ENCODE measurements at regions not wholly inside any gene's neighbourhood (a gene's known extent, or its start where the extent isn't known, plus 50 kb on each side); places are given as distances from the start of the nearest gene placed in this dataset.

DNA sequence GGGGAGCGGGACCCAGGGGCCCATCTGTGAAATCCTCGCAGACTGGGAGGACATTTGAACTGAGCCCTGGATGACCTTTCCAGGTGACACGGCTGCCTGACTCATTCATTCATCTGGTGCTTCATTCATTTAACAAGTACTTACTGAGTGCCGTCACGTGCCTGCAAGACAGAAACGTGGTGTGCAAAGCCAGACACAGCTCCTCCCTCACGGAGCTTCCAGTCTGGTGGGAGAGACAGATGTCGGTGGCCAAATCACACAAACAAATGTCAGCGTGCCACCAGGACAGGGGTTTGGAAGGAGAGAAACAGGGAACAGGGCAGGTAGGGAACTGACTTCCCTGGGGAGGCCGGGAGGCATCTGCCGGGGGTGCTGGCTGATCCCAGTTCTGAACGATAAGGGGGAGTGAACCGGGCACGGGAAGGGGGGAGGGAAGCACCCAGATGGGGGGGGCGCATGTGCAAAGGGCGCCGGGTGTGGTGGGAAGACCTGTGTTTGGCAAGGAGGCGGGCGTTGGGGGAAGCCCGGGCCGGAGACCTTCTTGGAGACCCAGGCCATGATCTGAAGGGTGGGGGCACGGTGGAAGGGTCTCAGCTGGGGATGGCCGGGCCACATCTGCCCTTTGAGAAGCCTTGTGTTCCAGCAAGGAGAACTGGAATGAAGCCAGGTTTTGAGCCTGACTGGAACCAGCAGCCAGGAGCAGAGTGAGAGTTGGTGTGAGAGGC, 93.6 kb upstream of the CIBAR2 start:
- Mint-ChIP-seq H3K4me1 (ENCODE audit: low read depth) (no peaks in the 10 kb centered on the region), H3K9me3 (no peaks in the 10 kb centered on the region)
- intact Hi-C loops (cut with micrococcal nuclease) = no loop called here

GRCh38 chr16:85206472-85207356, 94.4 kb upstream of the CIBAR2 start:
- H3K9me3 Mint-ChIP-seq = no peaks in the 10 kb centered on the region
- intact Hi-C loops (cut with micrococcal nuclease) = no loop called here
- H3K4me1 Mint-ChIP-seq (ENCODE audit: low read depth) = no peaks in the 10 kb centered on the region
- peaks cover 2% of the 10 kb centered on the region for H3K27me3 Mint-ChIP-seq (ENCODE audit: insufficient read depth)
- no peak overlapping the region for H3K4me3 Mint-ChIP-seq
- no peak overlapping the region for H3K27ac Mint-ChIP-seq
- DNase-seq (ENCODE audit: low spot score) = no peak
- H3K36me3 Mint-ChIP-seq (ENCODE audit: low read depth) = no peaks in the 10 kb centered on the region

More for the DNA sequence above, 93.6 kb upstream of the CIBAR2 start:
- DNase-seq (ENCODE audit: low spot score) = no peak
- no peaks in the 10 kb centered on the region for H3K36me3 Mint-ChIP-seq (ENCODE audit: low read depth)
- H3K27ac Mint-ChIP-seq = no peak overlapping the region
- peaks cover 4% of the 10 kb centered on the region for H3K27me3 Mint-ChIP-seq (ENCODE audit: insufficient read depth)
- no peak overlapping the region for H3K4me3 Mint-ChIP-seq

DNA sequence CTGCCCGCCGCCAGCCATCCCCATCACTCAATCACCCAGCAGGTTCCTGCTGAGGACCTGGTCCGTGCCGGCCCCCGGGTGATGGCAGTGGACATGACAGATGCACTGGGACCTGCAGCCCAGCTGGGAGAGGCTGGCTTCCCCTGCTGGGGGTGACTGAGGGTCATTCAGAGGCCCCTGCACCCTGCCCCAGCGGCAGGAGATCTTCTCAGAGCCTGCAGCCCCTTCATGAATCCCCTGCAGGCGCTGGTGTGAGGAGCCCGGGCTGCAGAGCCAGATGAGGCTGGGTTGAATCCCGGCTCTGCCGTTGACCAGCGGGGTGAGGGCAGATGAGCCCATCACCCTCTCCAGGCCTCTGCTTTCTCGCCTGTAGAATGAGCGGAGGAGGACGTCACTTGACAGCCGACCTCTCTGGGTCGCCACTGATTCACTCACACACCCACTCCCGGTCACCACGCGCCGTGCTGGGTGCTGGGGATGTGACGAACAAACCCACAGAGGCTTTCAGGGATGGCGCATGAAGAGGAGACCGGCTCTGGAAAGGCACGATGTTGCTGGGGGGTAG, 95.2 kb upstream of the CIBAR2 start:
- DNase-seq (ENCODE audit: low spot score) = no peak
- peaks cover 2% of the 10 kb centered on the region for H3K27me3 Mint-ChIP-seq (ENCODE audit: insufficient read depth)
- H3K9me3 Mint-ChIP-seq = no peaks in the 10 kb centered on the region
- H3K36me3 Mint-ChIP-seq (ENCODE audit: low read depth) = no peaks in the 10 kb centered on the region
- H3K27ac Mint-ChIP-seq = no peak overlapping the region
- no peak overlapping the region for H3K4me3 Mint-ChIP-seq
- H3K4me1 Mint-ChIP-seq (ENCODE audit: low read depth) = no peaks in the 10 kb centered on the region
- intact Hi-C loops (cut with micrococcal nuclease) = no loop called here

GRCh38 chr16:85208181-85208580, 95.9 kb upstream of the CIBAR2 start:
- DNase-seq (ENCODE audit: low spot score) = no peak
- no peak overlapping the region for H3K4me3 Mint-ChIP-seq
- no peaks in the 10 kb centered on the region for H3K4me1 Mint-ChIP-seq (ENCODE audit: low read depth)
- peaks cover 2% of the 10 kb centered on the region for H3K27me3 Mint-ChIP-seq (ENCODE audit: insufficient read depth)
- H3K36me3 Mint-ChIP-seq (ENCODE audit: low read depth) = no peaks in the 10 kb centered on the region
- H3K9me3 Mint-ChIP-seq = no peaks in the 10 kb centered on the region
- no peak overlapping the region for H3K27ac Mint-ChIP-seq
- intact Hi-C loops (cut with micrococcal nuclease) = no loop called here

DNA sequence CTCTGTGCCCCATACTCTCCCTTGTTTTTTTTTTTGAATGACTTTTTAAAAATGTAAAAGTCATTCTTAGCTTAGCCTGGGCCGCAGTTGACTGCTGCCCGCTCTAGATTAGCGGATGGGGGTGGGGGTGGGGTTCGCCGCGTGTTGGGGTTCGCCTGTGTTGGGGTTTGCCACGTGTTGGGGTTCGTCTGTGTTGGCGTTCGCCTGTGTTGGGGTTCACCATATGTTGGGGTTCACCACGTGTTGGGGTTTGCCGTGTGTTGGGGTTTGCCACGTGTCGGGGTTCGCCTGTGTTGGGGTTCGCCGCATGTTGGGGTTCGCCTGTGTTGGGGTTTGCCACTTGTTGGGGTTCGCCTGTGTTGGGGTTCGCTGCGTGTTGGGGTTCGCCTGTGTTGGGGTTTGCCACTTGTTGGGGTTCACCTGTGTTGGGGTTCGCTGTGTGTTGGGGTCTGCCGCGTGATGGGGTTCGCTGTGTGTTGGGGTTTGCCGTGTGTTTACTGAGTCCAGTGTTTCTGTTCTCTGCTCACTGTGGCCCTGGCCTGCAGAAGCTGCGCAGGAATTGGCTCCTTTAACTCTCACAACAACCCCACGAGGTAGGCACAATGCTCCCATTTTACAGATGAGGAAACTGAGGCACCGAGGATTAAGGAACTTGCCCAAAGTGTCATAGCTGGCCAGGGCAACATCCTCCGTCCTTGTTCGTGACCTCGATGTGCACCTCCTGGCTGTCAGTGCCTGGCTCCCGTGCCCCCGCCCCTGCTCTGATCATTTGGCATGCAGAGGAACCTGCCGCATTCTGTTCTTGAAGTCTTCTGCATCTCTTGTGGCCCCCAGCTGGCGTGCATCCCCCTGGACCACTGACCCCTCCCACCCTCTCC, 96.6 kb upstream of the CIBAR2 start:
- H3K36me3 Mint-ChIP-seq (ENCODE audit: low read depth) = no peaks in the 10 kb centered on the region
- DNase-seq (ENCODE audit: low spot score) = no peak
- no peak overlapping the region for H3K27ac Mint-ChIP-seq
- no peaks in the 10 kb centered on the region for H3K9me3 Mint-ChIP-seq
- H3K27me3 Mint-ChIP-seq (ENCODE audit: insufficient read depth) = peaks cover 2% of the 10 kb centered on the region
- intact Hi-C loops (cut with micrococcal nuclease) = no loop called here
- H3K4me1 Mint-ChIP-seq (ENCODE audit: low read depth) = no peaks in the 10 kb centered on the region
- H3K4me3 Mint-ChIP-seq = no peak overlapping the region

GRCh38 chr16:85209526-85210121, 97.4 kb upstream of the CIBAR2 start:
- Mint-ChIP-seq H3K4me1 (ENCODE audit: low read depth) (no peaks in the 10 kb centered on the region), H3K9me3 (no peaks in the 10 kb centered on the region), H3K27me3 (ENCODE audit: insufficient read depth) (peaks cover 2% of the 10 kb centered on the region), H3K27ac (no peak overlapping the region), H3K36me3 (ENCODE audit: low read depth) (no peaks in the 10 kb centered on the region), H3K4me3 (no peak overlapping the region)
- DNase-seq (ENCODE audit: low spot score) = no peak
- intact Hi-C loops (cut with micrococcal nuclease) = no loop called here

GRCh38 chr16:85210423-85211169, 98.3 kb upstream of the CIBAR2 start:
- no peak overlapping the region for H3K27ac Mint-ChIP-seq
- peaks cover 2% of the 10 kb centered on the region for H3K27me3 Mint-ChIP-seq (ENCODE audit: insufficient read depth)
- H3K36me3 Mint-ChIP-seq (ENCODE audit: low read depth) = no peaks in the 10 kb centered on the region
- H3K4me1 Mint-ChIP-seq (ENCODE audit: low read depth) = no peaks in the 10 kb centered on the region
- intact Hi-C loops (cut with micrococcal nuclease) = no loop called here
- no peak for DNase-seq (ENCODE audit: low spot score)
- H3K9me3 Mint-ChIP-seq = no peaks in the 10 kb centered on the region
- H3K4me3 Mint-ChIP-seq = no peak overlapping the region

DNA sequence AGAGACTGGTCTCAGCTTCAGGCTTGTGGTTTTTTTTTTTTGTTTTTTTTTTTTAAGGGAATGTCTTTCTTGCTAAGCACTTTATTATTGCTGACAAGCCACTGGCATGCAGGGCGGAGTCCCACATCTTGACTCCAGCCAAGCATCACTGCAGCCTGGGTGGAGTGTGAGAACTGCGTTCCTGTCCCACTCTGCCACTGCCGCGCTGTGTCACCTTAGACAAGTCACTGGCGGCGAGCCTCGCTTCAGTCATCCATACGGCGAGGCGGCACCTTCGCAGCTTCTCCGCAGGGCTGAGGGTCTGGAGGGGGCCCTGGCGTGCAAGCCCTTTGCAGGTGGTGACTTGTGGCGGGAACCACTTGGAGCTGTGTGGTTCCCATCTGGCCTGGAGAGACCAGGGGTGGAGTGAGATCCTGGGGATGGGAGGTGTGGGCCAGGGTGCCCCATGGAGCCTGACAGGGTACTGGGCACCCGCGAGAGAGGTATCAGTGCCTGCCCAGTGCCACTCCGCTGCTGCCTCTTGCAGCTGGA, 99.1 kb upstream of the CIBAR2 start:
- H3K36me3 Mint-ChIP-seq (ENCODE audit: low read depth) = no peaks in the 10 kb centered on the region
- no peak for DNase-seq (ENCODE audit: low spot score)
- H3K27ac Mint-ChIP-seq = no peak overlapping the region
- no peaks in the 10 kb centered on the region for H3K9me3 Mint-ChIP-seq
- intact Hi-C loops (cut with micrococcal nuclease) = no loop called here
- no peak overlapping the region for H3K4me3 Mint-ChIP-seq
- no peaks in the 10 kb centered on the region for H3K27me3 Mint-ChIP-seq (ENCODE audit: insufficient read depth)
- no peaks in the 10 kb centered on the region for H3K4me1 Mint-ChIP-seq (ENCODE audit: low read depth)

DNA sequence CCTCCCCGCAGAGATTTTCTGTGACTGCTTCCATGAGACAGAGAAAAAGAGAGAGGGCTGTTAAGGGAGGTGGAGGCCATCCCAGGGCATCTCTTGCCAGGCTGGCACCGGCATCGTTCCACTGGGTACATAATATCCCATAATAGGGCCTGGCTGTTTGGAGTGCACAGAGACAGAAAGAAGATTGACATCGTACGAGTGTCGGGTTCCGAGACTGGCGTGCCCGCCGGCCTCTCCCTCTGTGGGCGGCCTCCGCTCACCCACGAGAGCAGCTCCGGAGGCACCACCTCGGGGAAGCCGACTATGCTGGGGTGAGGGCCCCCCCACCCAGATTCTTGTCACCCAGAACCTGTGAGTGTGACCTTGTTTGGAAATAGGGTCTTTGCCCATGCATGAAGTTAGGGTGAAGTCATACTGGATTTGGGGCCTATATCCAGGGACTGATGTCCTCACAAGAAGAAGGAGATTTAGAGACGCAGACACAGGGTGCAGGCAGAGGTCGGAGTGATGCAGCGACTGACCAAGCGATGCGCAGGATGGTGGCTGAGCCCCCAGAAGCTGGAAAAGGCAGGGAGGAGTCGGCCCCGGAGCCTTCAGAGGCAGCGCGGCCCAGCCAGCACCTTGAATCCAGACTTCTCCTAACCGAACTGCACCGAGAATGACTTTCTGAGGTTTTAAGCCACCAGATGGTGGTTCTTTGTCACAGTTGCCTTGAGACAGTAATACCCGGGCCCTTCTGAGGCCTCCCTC, 101.8 kb upstream of the CIBAR2 start:
- Mint-ChIP-seq H3K4me3 (no peak overlapping the region), H3K4me1 (ENCODE audit: low read depth) (no peaks in the 10 kb centered on the region), H3K27ac (no peak overlapping the region), H3K9me3 (no peaks in the 10 kb centered on the region), H3K36me3 (ENCODE audit: low read depth) (no peaks in the 10 kb centered on the region), H3K27me3 (ENCODE audit: insufficient read depth) (no peaks in the 10 kb centered on the region)
- no peak for DNase-seq (ENCODE audit: low spot score)
- intact Hi-C loops (cut with micrococcal nuclease) = no loop called here

DNA sequence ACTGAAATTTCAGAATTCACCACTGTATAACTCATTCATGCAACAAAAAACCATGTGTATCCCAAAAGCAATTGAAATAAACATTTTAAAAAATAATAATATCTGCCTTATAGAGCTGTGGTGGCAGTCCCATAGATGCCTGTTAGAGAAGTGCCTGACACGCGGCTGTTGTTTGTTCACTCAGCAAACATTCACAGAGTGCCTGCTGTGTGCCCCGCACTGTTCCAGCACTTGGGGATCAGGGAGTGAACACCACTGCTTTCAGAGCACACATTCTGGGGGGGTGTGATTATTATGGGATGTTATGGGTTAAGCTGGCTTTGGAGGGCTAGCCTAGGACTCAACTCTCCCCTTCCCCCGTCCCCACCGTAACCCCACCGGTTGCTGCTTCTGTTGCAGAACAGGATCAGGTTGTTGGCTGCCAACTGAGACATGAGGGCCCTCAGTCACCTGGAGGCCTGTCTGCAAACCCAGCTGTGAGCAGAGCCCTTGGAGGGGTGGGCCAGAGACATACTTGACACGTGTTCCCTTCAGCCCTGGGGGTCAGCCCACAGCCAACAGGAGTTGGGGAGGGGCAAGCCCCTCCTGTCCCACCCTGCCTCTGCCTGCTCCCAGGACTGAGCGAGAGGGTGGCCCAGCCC, 103.3 kb upstream of the CIBAR2 start:
- H3K9me3 Mint-ChIP-seq = no peaks in the 10 kb centered on the region
- no peaks in the 10 kb centered on the region for H3K4me1 Mint-ChIP-seq (ENCODE audit: low read depth)
- DNase-seq (ENCODE audit: low spot score) = no peak
- no peaks in the 10 kb centered on the region for H3K36me3 Mint-ChIP-seq (ENCODE audit: low read depth)
- no peaks in the 10 kb centered on the region for H3K27me3 Mint-ChIP-seq (ENCODE audit: insufficient read depth)
- intact Hi-C loops (cut with micrococcal nuclease) = no loop called here
- no peak overlapping the region for H3K27ac Mint-ChIP-seq
- H3K4me3 Mint-ChIP-seq = no peak overlapping the region

All from activated T-helper 1 cell treated with anti-CD3 and anti-CD28 coated beads, Interleukin-12 subunit alpha, Interleukin-12 subunit beta, Interleukin-2, Interleukin-4 antibody, amounts not matched to agents 30 ng/mL and 10 ng/mL and 1 ng/mL, durations not matched to agents 14 hours and 24 hours and 36 hours (primary cell).